NB4 (cell line): ENCODE measurements at regions not wholly inside any gene's neighbourhood (a gene's known extent, or its start where the extent isn't known, plus 50 kb on each side); places are given as distances from the start of the nearest gene placed in this dataset.

Experiments used
- CTCF ChIP-seq: IDR thresholded peaks from one replicate; pipeline ENCODE4 v1.5.1; 2012; ENCODE audit warnings: low read depth, low read length
- POLR2A ChIP-seq: IDR thresholded peaks from 2 replicates; pipeline ENCODE4 v1.6.1; 2011; ENCODE audit warnings: mild to moderate bottlenecking; ENCODE audit not compliant: insufficient read length; ENCODE audit errors: extremely low read depth

GRCh38 chr11:120058931-120059330 is 79.0 kb downstream of the TRIM29 start:
- TF ChIP-seq POLR2A = no peak
- TF ChIP-seq CTCF = no peak
